WTC11 (cell line): ENCODE measurements at regions not wholly inside any gene's neighbourhood (a gene's known extent, or its start where the extent isn't known, plus 50 kb on each side); places are given as distances from the start of the nearest gene placed in this dataset.

ENCODE experiments used
- ATAC-seq: fragments of 200-7000 bp; cut with Tn5 transposase; 2 replicates; pipeline ENCODE4 v1.10.0; 2021; ENCODE audit warnings: mild to moderate bottlenecking, moderate library complexity
- CTCF ChIA-PET: fragments of 300-600 bp; sonication (Branson Sonifier 250); formaldehyde crosslinking; loops from one replicate; lab custom pipeline; 2021; ENCODE audit warnings: antibody characterized with exemption; lab: Charles Lee
- POLR2A ChIA-PET: fragments of 350-600 bp; sonication (Branson Sonifier 250); formaldehyde crosslinking; loops from one replicate; lab custom pipeline; 2021; ENCODE audit warnings: antibody characterized with exemption; lab: Charles Lee
- DNase-seq: peaks from one replicate; pipeline ENCODE4 v3.0.0; 2021; ENCODE audit warnings: low spot score
- H3K27ac Mint-ChIP-seq: 2 replicates; pipeline ENCODE4 v1.8.0; 2021; ENCODE audit warnings: mixed read lengths
- H3K27me3 Mint-ChIP-seq: 2 replicates; pipeline ENCODE4 v1.8.0; 2021; ENCODE audit warnings: low read depth, mild to moderate bottlenecking, moderate library complexity, mixed read lengths
- H3K36me3 Mint-ChIP-seq: 2 replicates; pipeline ENCODE4 v1.8.0; 2021; ENCODE audit warnings: mixed read lengths
- H3K4me1 Mint-ChIP-seq: 2 replicates; pipeline ENCODE4 v1.8.0; 2022; ENCODE audit warnings: mixed read lengths
- H3K4me3 Mint-ChIP-seq: 2 replicates; pipeline ENCODE4 v1.8.0; 2021; ENCODE audit warnings: mild to moderate bottlenecking, moderate library complexity, mixed read lengths
- H3K9me3 Mint-ChIP-seq: 2 replicates; pipeline ENCODE4 v1.8.0; 2021; ENCODE audit warnings: mixed read lengths
- CBFB ChIP-seq: sonication (generic); formaldehyde crosslinking; IDR thresholded peaks from 2 replicates; pipeline ENCODE4 v1.8.1; 2022; ENCODE audit warnings: mild to moderate bottlenecking, low read depth, missing genetic modification reagents
- CREB1 ChIP-seq: sonication (generic); formaldehyde crosslinking; IDR thresholded peaks from 2 replicates; pipeline ENCODE4 v1.8.0; 2023; ENCODE audit warnings: mild to moderate bottlenecking, missing genetic modification reagents
- FOXJ3 ChIP-seq: sonication (generic); formaldehyde crosslinking; IDR thresholded peaks from 2 replicates; pipeline ENCODE4 v1.9.0; 2021; ENCODE audit warnings: missing genetic modification reagents, mild to moderate bottlenecking, borderline replicate concordance
- FOXK1 ChIP-seq: sonication (generic); formaldehyde crosslinking; IDR thresholded peaks from 2 replicates; pipeline ENCODE4 v1.8.0; 2022; ENCODE audit warnings: mild to moderate bottlenecking, moderate library complexity, missing genetic modification reagents
- GRHL2 ChIP-seq: fragments of 250-450 bp; sonication (Bioruptor Pico); IDR thresholded peaks from 2 replicates; pipeline ENCODE4 v1.8.0; 2022; ENCODE audit warnings: mild to moderate bottlenecking, moderate library complexity; ENCODE audit not compliant: insufficient replicate concordance, severe bottlenecking
- JUN ChIP-seq: sonication (generic); formaldehyde crosslinking; IDR thresholded peaks from 2 replicates; pipeline ENCODE4 v1.8.0; 2023; ENCODE audit warnings: mild to moderate bottlenecking, missing genetic modification reagents
- KAT7 ChIP-seq: sonication (generic); formaldehyde crosslinking; IDR thresholded peaks from 2 replicates; pipeline ENCODE4 v1.8.1; 2023; ENCODE audit warnings: missing genetic modification reagents, mild to moderate bottlenecking, borderline replicate concordance
- NFATC4 ChIP-seq: fragments of 250-450 bp; sonication (Bioruptor Pico); IDR thresholded peaks from 2 replicates; pipeline ENCODE4 v1.9.0; 2021; ENCODE audit warnings: mild to moderate bottlenecking
- NR1H2 ChIP-seq: sonication (generic); formaldehyde crosslinking; IDR thresholded peaks from 2 replicates; pipeline ENCODE4 v1.9.0; 2021; ENCODE audit warnings: mild to moderate bottlenecking, moderate library complexity, missing genetic modification reagents
- NR2C2 ChIP-seq: sonication (generic); formaldehyde crosslinking; IDR thresholded peaks from 2 replicates; pipeline ENCODE4 v1.8.0; 2022; ENCODE audit warnings: mild to moderate bottlenecking, missing genetic modification reagents
- NR3C1 ChIP-seq: sonication (generic); formaldehyde crosslinking; conservative IDR thresholded peaks from 2 replicates; pipeline ENCODE4 v1.8.1; 2023; ENCODE audit warnings: low read depth, mild to moderate bottlenecking, missing genetic modification reagents
- OVOL2 ChIP-seq: fragments of 250-450 bp; sonication (Bioruptor Pico); IDR thresholded peaks from 2 replicates; pipeline ENCODE4 v1.9.0; 2021; ENCODE audit warnings: mild to moderate bottlenecking, borderline replicate concordance
- PRRX2 ChIP-seq: fragments of 250-450 bp; sonication (Bioruptor Pico); IDR thresholded peaks from 2 replicates; pipeline ENCODE4 v1.8.0; 2021; ENCODE audit warnings: mild to moderate bottlenecking
- RELA ChIP-seq: sonication (generic); formaldehyde crosslinking; IDR thresholded peaks from 2 replicates; pipeline ENCODE4 v1.8.1; 2022; ENCODE audit warnings: missing genetic modification reagents, mild to moderate bottlenecking, borderline replicate concordance
- SMAD3 ChIP-seq: sonication (generic); formaldehyde crosslinking; IDR thresholded peaks from 2 replicates; pipeline ENCODE4 v1.8.0; 2022; ENCODE audit warnings: missing genetic modification reagents, mild to moderate bottlenecking, borderline replicate concordance
- SOX15 ChIP-seq: fragments of 250-450 bp; sonication (Bioruptor Pico); IDR thresholded peaks from 2 replicates; pipeline ENCODE4 v1.9.0; 2021; ENCODE audit warnings: mild to moderate bottlenecking
- SP1 ChIP-seq: sonication (generic); formaldehyde crosslinking; conservative IDR thresholded peaks from 2 replicates; pipeline ENCODE4 v1.8.1; 2022; ENCODE audit warnings: missing genetic modification reagents
- TCF7 ChIP-seq: sonication (generic); formaldehyde crosslinking; IDR thresholded peaks from 2 replicates; pipeline ENCODE4 v1.8.0; 2022; ENCODE audit warnings: mild to moderate bottlenecking, low read depth, missing genetic modification reagents, moderate library complexity
- TEAD4 ChIP-seq: sonication (generic); formaldehyde crosslinking; IDR thresholded peaks from 2 replicates; pipeline ENCODE4 v1.8.0; 2022; ENCODE audit warnings: mild to moderate bottlenecking, missing genetic modification reagents
- ZNF232 ChIP-seq: sonication (generic); formaldehyde crosslinking; IDR thresholded peaks from 2 replicates; pipeline ENCODE4 v1.8.0; 2022; ENCODE audit warnings: mild to moderate bottlenecking, missing genetic modification reagents
- ZNF396 ChIP-seq: fragments of 250-450 bp; sonication (Bioruptor Pico); IDR thresholded peaks from 2 replicates; pipeline ENCODE4 v1.8.0; 2021; ENCODE audit warnings: mild to moderate bottlenecking, moderate library complexity, borderline replicate concordance
- ZNF423 ChIP-seq: fragments of 250-450 bp; sonication (Bioruptor Pico); IDR thresholded peaks from 2 replicates; pipeline ENCODE4 v2.1.2; 2022; ENCODE audit warnings: mild to moderate bottlenecking, moderate library complexity
- TF ChIP-seq, protein P1 (sequence below): fragments of 250-450 bp; sonication (Bioruptor Pico); IDR thresholded peaks from 2 replicates; pipeline ENCODE4 v1.9.0; 2021; ENCODE audit warnings: mild to moderate bottlenecking, borderline replicate concordance
- TF ChIP-seq, protein P2 (sequence below): sonication (generic); formaldehyde crosslinking; IDR thresholded peaks from 2 replicates; pipeline ENCODE4 v1.8.1; 2022; ENCODE audit warnings: missing genetic modification reagents, borderline replicate concordance
- TF ChIP-seq, protein P3 (sequence below): sonication (generic); formaldehyde crosslinking; IDR thresholded peaks from 2 replicates; pipeline ENCODE4 v1.8.1; 2022; ENCODE audit warnings: mild to moderate bottlenecking, moderate library complexity, missing genetic modification reagents
- TF ChIP-seq, protein P4 (sequence below): sonication (generic); formaldehyde crosslinking; IDR thresholded peaks from 2 replicates; pipeline ENCODE4 v1.8.0; 2023; ENCODE audit warnings: mild to moderate bottlenecking, missing genetic modification reagents

DNA sequence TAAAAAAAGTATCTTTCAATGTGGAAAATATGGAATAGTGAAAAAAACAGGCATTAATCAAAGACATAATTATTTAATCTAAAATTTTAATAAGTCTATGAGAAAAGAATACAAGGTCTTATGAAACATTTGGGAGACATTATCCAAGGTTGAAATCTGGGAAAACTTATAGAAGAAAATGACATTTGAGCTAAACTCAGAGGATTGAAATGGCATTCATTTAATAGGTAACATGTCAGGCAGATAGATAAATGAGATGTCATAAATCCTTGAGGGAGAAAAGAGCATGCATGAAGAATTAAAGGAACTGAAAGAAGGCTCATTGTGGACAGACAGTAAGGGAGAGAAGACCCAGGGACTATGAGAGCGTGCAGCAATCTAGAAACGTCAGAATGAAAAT is 284.4 kb downstream of the PRR16 start (continued):
- TF ChIP-seq KAT7 (CRISPR knock-in tag) (no peak), NR1H2 (CRISPR knock-in tag) (no peak), CBFB (CRISPR knock-in tag) (no peak), RELA (no peak), NR2C2 (CRISPR knock-in tag) (no peak)
- TF ChIP-seq, protein P1, sequence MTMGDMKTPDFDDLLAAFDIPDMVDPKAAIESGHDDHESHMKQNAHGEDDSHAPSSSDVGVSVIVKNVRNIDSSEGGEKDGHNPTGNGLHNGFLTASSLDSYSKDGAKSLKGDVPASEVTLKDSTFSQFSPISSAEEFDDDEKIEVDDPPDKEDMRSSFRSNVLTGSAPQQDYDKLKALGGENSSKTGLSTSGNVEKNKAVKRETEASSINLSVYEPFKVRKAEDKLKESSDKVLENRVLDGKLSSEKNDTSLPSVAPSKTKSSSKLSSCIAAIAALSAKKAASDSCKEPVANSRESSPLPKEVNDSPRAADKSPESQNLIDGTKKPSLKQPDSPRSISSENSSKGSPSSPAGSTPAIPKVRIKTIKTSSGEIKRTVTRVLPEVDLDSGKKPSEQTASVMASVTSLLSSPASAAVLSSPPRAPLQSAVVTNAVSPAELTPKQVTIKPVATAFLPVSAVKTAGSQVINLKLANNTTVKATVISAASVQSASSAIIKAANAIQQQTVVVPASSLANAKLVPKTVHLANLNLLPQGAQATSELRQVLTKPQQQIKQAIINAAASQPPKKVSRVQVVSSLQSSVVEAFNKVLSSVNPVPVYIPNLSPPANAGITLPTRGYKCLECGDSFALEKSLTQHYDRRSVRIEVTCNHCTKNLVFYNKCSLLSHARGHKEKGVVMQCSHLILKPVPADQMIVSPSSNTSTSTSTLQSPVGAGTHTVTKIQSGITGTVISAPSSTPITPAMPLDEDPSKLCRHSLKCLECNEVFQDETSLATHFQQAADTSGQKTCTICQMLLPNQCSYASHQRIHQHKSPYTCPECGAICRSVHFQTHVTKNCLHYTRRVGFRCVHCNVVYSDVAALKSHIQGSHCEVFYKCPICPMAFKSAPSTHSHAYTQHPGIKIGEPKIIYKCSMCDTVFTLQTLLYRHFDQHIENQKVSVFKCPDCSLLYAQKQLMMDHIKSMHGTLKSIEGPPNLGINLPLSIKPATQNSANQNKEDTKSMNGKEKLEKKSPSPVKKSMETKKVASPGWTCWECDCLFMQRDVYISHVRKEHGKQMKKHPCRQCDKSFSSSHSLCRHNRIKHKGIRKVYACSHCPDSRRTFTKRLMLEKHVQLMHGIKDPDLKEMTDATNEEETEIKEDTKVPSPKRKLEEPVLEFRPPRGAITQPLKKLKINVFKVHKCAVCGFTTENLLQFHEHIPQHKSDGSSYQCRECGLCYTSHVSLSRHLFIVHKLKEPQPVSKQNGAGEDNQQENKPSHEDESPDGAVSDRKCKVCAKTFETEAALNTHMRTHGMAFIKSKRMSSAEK (CRISPR knock-in tag), result no peak

DNA sequence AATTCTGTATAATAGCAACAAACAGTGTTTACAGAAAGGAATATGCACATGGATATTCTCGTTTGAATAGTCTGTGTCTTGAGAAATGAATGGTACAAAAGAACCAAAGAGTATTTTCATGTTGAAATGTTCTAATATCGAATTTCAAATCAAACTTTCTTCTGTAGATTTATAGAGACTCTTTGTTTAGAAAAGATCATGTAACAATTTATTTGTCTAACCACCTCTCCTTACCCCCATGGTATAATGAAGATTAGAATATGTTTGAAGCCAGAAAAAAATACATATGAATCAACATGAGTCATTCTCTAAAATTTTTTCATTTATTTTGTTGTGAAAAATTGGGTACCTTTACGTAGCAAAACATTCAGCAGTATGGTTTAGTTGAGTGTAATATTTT is 285.6 kb downstream of the PRR16 start:
- peaks cover 4% of the 10 kb centered on the region; the same call in 1 of the 2 replicates for H3K36me3 Mint-ChIP-seq
- no peak for TF ChIP-seq KAT7 (CRISPR knock-in tag)
- TF ChIP-seq, protein P2, sequence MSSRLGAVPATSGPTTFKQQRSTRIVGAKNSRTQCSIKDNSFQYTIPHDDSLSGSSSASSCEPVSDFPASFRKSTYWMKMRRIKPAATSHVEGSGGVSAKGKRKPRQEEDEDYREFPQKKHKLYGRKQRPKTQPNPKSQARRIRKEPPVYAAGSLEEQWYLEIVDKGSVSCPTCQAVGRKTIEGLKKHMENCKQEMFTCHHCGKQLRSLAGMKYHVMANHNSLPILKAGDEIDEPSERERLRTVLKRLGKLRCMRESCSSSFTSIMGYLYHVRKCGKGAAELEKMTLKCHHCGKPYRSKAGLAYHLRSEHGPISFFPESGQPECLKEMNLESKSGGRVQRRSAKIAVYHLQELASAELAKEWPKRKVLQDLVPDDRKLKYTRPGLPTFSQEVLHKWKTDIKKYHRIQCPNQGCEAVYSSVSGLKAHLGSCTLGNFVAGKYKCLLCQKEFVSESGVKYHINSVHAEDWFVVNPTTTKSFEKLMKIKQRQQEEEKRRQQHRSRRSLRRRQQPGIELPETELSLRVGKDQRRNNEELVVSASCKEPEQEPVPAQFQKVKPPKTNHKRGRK (CRISPR knock-in tag), result no peak
- TF ChIP-seq NR2C2 (CRISPR knock-in tag), result no peak
- TF ChIP-seq FOXJ3, result no peak
- TF ChIP-seq FOXK1 (CRISPR knock-in tag), result no peak
- TF ChIP-seq OVOL2 (CRISPR knock-in tag), result no peak
- no peak for TF ChIP-seq JUN (CRISPR knock-in tag)
- no peak for TF ChIP-seq NFATC4 (CRISPR knock-in tag)
- no peak for TF ChIP-seq CREB1 (CRISPR knock-in tag)
- no peak for TF ChIP-seq PRRX2 (CRISPR knock-in tag)
- TF ChIP-seq TEAD4 (CRISPR knock-in tag), result no peak
- TF ChIP-seq, protein P3, sequence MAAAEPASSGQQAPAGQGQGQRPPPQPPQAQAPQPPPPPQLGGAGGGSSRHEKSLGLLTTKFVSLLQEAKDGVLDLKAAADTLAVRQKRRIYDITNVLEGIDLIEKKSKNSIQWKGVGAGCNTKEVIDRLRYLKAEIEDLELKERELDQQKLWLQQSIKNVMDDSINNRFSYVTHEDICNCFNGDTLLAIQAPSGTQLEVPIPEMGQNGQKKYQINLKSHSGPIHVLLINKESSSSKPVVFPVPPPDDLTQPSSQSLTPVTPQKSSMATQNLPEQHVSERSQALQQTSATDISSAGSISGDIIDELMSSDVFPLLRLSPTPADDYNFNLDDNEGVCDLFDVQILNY, result no peak
- TF ChIP-seq ZNF232 (CRISPR knock-in tag), result no peak
- no peak for TF ChIP-seq ZNF396 (CRISPR knock-in tag)
- no peak for TF ChIP-seq TCF7
- no peak for TF ChIP-seq GRHL2 (CRISPR knock-in tag)
- no peak for ATAC-seq
- ChIA-PET CTCF (no interaction called here), POLR2A (no interaction called here)
- H3K4me1 Mint-ChIP-seq, result peaks cover 10% of the 10 kb centered on the region
- peaks cover 11% of the 10 kb centered on the region for H3K9me3 Mint-ChIP-seq
- no peak overlapping the region for H3K4me3 Mint-ChIP-seq
- DNase-seq, result no peak
- no peaks in the 10 kb centered on the region for H3K27me3 Mint-ChIP-seq
- no peak overlapping the region for H3K27ac Mint-ChIP-seq

DNA sequence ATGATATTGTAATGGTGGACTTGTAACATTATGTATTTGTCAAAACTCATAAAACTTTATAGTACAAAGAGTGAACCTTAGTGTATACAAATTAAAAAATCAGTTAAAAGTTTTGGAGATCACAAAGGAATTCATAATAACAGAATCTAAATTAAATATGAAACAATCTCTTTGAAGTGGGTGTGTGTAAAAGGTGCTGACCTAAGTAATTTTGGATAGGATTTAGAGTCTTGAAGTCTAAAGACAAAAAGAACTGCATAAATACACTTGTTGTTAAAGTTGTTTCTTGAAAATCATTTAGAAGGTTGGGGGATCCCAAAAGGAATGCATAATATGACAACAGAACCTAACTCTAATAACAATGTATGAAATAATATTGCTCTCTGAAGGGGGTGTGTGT is 295.5 kb downstream of the PRR16 start:
- Mint-ChIP-seq H3K4me3 (no peak overlapping the region), H3K27me3 (no peaks in the 10 kb centered on the region), H3K4me1 (peaks cover 30% of the 10 kb centered on the region), H3K36me3 (peaks cover 28% of the 10 kb centered on the region), H3K27ac (no peak overlapping the region), H3K9me3 (peaks cover 37% of the 10 kb centered on the region)
- DNase-seq (no peak), ATAC-seq (no peak)
- CTCF ChIA-PET, result no interaction called here
- POLR2A ChIA-PET, result no interaction called here
- TF ChIP-seq SP1 (CRISPR knock-in tag) (no peak), ZNF423 (CRISPR knock-in tag) (no peak), SMAD3 (CRISPR knock-in tag) (no peak), NR3C1 (no peak), FOXJ3 (no peak), SOX15 (no peak)
- TF ChIP-seq, protein P3, result no peak
- TF ChIP-seq, protein P4, sequence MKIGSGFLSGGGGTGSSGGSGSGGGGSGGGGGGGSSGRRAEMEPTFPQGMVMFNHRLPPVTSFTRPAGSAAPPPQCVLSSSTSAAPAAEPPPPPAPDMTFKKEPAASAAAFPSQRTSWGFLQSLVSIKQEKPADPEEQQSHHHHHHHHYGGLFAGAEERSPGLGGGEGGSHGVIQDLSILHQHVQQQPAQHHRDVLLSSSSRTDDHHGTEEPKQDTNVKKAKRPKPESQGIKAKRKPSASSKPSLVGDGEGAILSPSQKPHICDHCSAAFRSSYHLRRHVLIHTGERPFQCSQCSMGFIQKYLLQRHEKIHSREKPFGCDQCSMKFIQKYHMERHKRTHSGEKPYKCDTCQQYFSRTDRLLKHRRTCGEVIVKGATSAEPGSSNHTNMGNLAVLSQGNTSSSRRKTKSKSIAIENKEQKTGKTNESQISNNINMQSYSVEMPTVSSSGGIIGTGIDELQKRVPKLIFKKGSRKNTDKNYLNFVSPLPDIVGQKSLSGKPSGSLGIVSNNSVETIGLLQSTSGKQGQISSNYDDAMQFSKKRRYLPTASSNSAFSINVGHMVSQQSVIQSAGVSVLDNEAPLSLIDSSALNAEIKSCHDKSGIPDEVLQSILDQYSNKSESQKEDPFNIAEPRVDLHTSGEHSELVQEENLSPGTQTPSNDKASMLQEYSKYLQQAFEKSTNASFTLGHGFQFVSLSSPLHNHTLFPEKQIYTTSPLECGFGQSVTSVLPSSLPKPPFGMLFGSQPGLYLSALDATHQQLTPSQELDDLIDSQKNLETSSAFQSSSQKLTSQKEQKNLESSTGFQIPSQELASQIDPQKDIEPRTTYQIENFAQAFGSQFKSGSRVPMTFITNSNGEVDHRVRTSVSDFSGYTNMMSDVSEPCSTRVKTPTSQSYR (CRISPR knock-in tag), result no peak
